ENCODE measurements at regions not wholly inside any gene's neighbourhood (a gene's known extent, or its start where the extent isn't known, plus 50 kb on each side); places are given as distances from the start of the nearest gene placed in this dataset.
A peak's percentile ranks its signal among the peaks of the same experiment; 100 is the strongest.

GRCh38 chr2:58896638-58897037 lies 655.5 kb upstream of the FANCL start:
- H3K4me1 ChIP-seq: no peaks in the 10 kb centered on the region
- WGBS (ENCODE audit: missing lambda C conversion rate): 4% methylated on average over 3 of the region's 3 CpGs
- H3K4me2 ChIP-seq: no peak overlapping the region
- CTCF ChIA-PET: no interaction called here
- TF ChIP-seq CBX2 (IDR thresholded peaks at IDR 0.05; ENCODE audit: borderline replicate concordance, low read depth): no peak
- ATAC-seq (no peak), DNase-seq (ENCODE audit: low read depth in 1 of 2, low spot score in 1 of 2) (no peak), FAIRE-seq (no peak)
- no peak overlapping the region for H3K27ac ChIP-seq
- no peaks in the 10 kb centered on the region for H3K9me3 ChIP-seq
- POLR2A ChIA-PET: no interaction called here
- H3K4me3 ChIP-seq: no peak overlapping the region

- no peak overlapping the region for H3K4me3 ChIP-seq
- ATAC-seq (no peak), DNase-seq (ENCODE audit: low read depth in 1 of 2, low spot score in 1 of 2) (no peak), FAIRE-seq (no peak)
- TF ChIP-seq REST (IDR thresholded peaks at IDR 0.05) (no peak), ZC3H11A (IDR thresholded peaks at IDR 0.05) (no peak), NFE2L2 (conservative IDR thresholded peaks at IDR 0.05; ENCODE audit: low read length) (no peak), HDAC2 (IDR thresholded peaks at IDR 0.05) (no peak)
- 30% methylated on average over 4 of the region's 4 CpGs for WGBS (ENCODE audit: missing lambda C conversion rate)
- ChIA-PET POLR2A (no interaction called here), CTCF (interaction anchor here (0.6 kb wide), 1 partner anchor 41 kb away, joined by 3 read pairs; no protein-coding TSS in a partner anchor)
- H3K9me3 ChIP-seq: no peaks in the 10 kb centered on the region
- no peaks in the 10 kb centered on the region for H3K4me1 ChIP-seq
- no peak overlapping the region for H3K4me2 ChIP-seq
- H3K27ac ChIP-seq: no peak overlapping the region
Observed at GRCh38 chr2:58895857-58896256, 654.7 kb upstream of the FANCL start.

- Histone ChIP-seq H3K4me2 (no peak overlapping the region), H3K4me3 (no peak overlapping the region), H3K4me1 (no peaks in the 10 kb centered on the region), H3K9me3 (no peaks in the 10 kb centered on the region), H3K27ac (no peak overlapping the region)
- no peak for TF ChIP-seq MAZ (IDR thresholded peaks at IDR 0.05; ENCODE audit: borderline replicate concordance, low read depth, low read length)
- no peak for TF ChIP-seq RFX5 (IDR thresholded peaks at IDR 0.05)
- TF ChIP-seq POLR2AphosphoS2 (conservative IDR thresholded peaks at IDR 0.05; ENCODE audit: low read length): no peak
- no peak for TF ChIP-seq CEBPB (IDR thresholded peaks at IDR 0.05)
- TF ChIP-seq POLR2A (IDR thresholded peaks at IDR 0.05; ENCODE audit: low read length): no peak
- TF ChIP-seq KDM1A (IDR thresholded peaks at IDR 0.05; ENCODE audit: low read depth): no peak
- no peak for TF ChIP-seq FOXS1 (CRISPR knock-in tag; IDR thresholded peaks at IDR 0.05)
- no peak for TF ChIP-seq JUN (IDR thresholded peaks at IDR 0.05)
- no peak for TF ChIP-seq TP53 (CRISPR knock-in tag; IDR thresholded peaks at IDR 0.05)
- TF ChIP-seq JUNB (IDR thresholded peaks at IDR 0.05): no peak
- TF ChIP-seq HOXA7 (CRISPR knock-in tag; IDR thresholded peaks at IDR 0.05): no peak
- no peak for TF ChIP-seq MYC (IDR thresholded peaks at IDR 0.05; ENCODE audit: borderline replicate concordance, low read length)
- TF ChIP-seq RAD21 (conservative IDR thresholded peaks at IDR 0.05 in 1 of 2, IDR thresholded peaks at IDR 0.05 in 1 of 2): no peak
- no peak for TF ChIP-seq EHMT2 (IDR thresholded peaks at IDR 0.05; ENCODE audit: low read depth)
- ChIA-PET POLR2A (no interaction called here), CTCF (no interaction called here)
- FAIRE-seq: no peak
- DNase-seq (ENCODE audit: low read depth in 1 of 2, low spot score in 1 of 2): no peak
- ATAC-seq: peak in 1 of 2 experiments; percentile 26; a peak in 1 of 6 replicates
- 37% methylated on average over 14 of the region's 14 CpGs for WGBS (ENCODE audit: missing lambda C conversion rate)
Observed at GRCh38 chr2:58893656-58894351, 652.7 kb upstream of the FANCL start.

Data from A549 (cell line).